CD14-positive monocyte (primary cell): ENCODE measurements at regions not wholly inside any gene's neighbourhood (a gene's known extent, or its start where the extent isn't known, plus 50 kb on each side); places are given as distances from the start of the nearest gene placed in this dataset.
"Not testable (repeated sequence)": the region's sequence is repeated elsewhere in the genome, so short reads cannot be mapped to it uniquely, and the experiment has no call there.

Experiments used
- DNase-seq, 3 donors: peaks; one replicate each; pipeline ENCODE4 v3.0.0-alpha.2; 2011 to 2022
- H2AFZ ChIP-seq: 2 replicates; pipeline ENCODE4 v1.6.0; 2012; ENCODE audit warnings: mild to moderate bottlenecking, low read depth, low read length, inconsistent platforms; ENCODE audit not compliant: insufficient read depth, poor library complexity, severe bottlenecking
- H3K27ac ChIP-seq, 2 donors: 1 replicate in 1 of 2; 2 replicates in 1 of 2; pipeline ENCODE4 v1.5.1; 2012 to 2013; ENCODE audit warnings: low read length in 2 of 2, control low read depth in 1 of 2, inconsistent platforms in 1 of 2, low read depth in 1 of 2, mild to moderate bottlenecking in 1 of 2
- H3K27me3 ChIP-seq, 2 donors: one replicate each; pipeline versions ENCODE4 v1.6.0 to v1.6.1; 2011 to 2013; ENCODE audit warnings: low read length in 2 of 2; ENCODE audit not compliant: control insufficient read depth in 2 of 2, insufficient read depth in 2 of 2
- H3K36me3 ChIP-seq, 2 donors: replicated peaks in 1 of 2; 1 replicate in 1 of 2; 2 replicates in 1 of 2; pipeline versions ENCODE4 v1.5.1 to v1.6.1; 2012 to 2013; ENCODE audit warnings: low read length in 2 of 2, control low read depth in 1 of 2, inconsistent platforms in 1 of 2, mild to moderate bottlenecking in 1 of 2; ENCODE audit not compliant: insufficient read depth in 2 of 2, control insufficient read depth in 1 of 2
- H3K4me1 ChIP-seq, 2 donors: 1 replicate in 1 of 2; 2 replicates in 1 of 2; pipeline versions ENCODE4 v1.5.1 to v1.6.1; 2012 to 2013; ENCODE audit warnings: low read length in 2 of 2, control low read depth in 1 of 2, inconsistent platforms in 1 of 2, mild to moderate bottlenecking in 1 of 2, moderate library complexity in 1 of 2; ENCODE audit not compliant: insufficient read depth in 2 of 2, control insufficient read depth in 1 of 2
- H3K4me2 ChIP-seq: replicated peaks from 2 replicates; pipeline ENCODE3; 2012; ENCODE audit warnings: low read length, moderate library complexity, mild to moderate bottlenecking; ENCODE audit not compliant: poor library complexity, severe bottlenecking; ENCODE audit errors: extremely low read depth
- H3K4me3 ChIP-seq, 3 experiments: fragments of 200-600 bp in 1 of 3; sonication (generic) in 1 of 3; replicated peaks in 1 of 3; 1 replicate in 2 of 3; 2 replicates in 1 of 3; pipeline ENCODE4 v1.5.1; 2011 to 2013; ENCODE audit warnings: low read length in 3 of 3, mild to moderate bottlenecking in 3 of 3, control low read depth in 2 of 3, low read depth in 2 of 3, inconsistent platforms in 1 of 3, moderate library complexity in 1 of 3
- H3K79me2 ChIP-seq: 2 replicates; pipeline ENCODE4 v1.6.0; 2012; ENCODE audit warnings: mild to moderate bottlenecking, control low read depth, inconsistent platforms, low read length, moderate library complexity; ENCODE audit not compliant: insufficient read depth
- H3K9ac ChIP-seq: 2 replicates; pipeline ENCODE4 v1.6.0; 2017; ENCODE audit warnings: low read length, mild to moderate bottlenecking; ENCODE audit not compliant: insufficient read depth, poor library complexity, severe bottlenecking
- H3K9me3 ChIP-seq, 2 donors: replicated peaks in 1 of 2; 1 replicate in 1 of 2; 2 replicates in 1 of 2; pipeline versions ENCODE4 v1.5.1 to v1.6.1; 2012 to 2013; ENCODE audit warnings: low read length in 2 of 2, control low read depth in 1 of 2; ENCODE audit not compliant: control insufficient read depth in 1 of 2, insufficient read depth in 1 of 2
- H4K20me1 ChIP-seq: 2 replicates; pipeline ENCODE4 v1.6.0; 2012; ENCODE audit warnings: mild to moderate bottlenecking, low read length, control low read depth, moderate library complexity; ENCODE audit not compliant: insufficient read depth
- H3K27ac Mint-ChIP-seq, 7 donors: one replicate each; pipeline ENCODE4 v1.8.0; 2020; ENCODE audit warnings: mild to moderate bottlenecking in 7 of 7, mixed read lengths in 7 of 7, moderate library complexity in 6 of 7, inconsistent platforms in 2 of 7
- H3K27me3 Mint-ChIP-seq, 3 donors: one replicate each; pipeline ENCODE4 v1.8.0; 2021 to 2022; ENCODE audit warnings: low read depth in 3 of 3, mild to moderate bottlenecking in 3 of 3, mixed read lengths in 3 of 3, moderate library complexity in 3 of 3, inconsistent platforms in 1 of 3
- H3K36me3 Mint-ChIP-seq, 2 donors: one replicate each; pipeline ENCODE4 v1.8.0; 2020; ENCODE audit warnings: mixed read lengths in 2 of 2, inconsistent platforms in 1 of 2, mild to moderate bottlenecking in 1 of 2
- H3K4me1 Mint-ChIP-seq: one replicate; pipeline ENCODE4 v1.8.0; 2020; ENCODE audit warnings: mild to moderate bottlenecking, mixed read lengths
- H3K4me3 Mint-ChIP-seq, 2 donors: one replicate each; pipeline ENCODE4 v1.8.0; 2020; ENCODE audit warnings: mild to moderate bottlenecking in 2 of 2, mixed read lengths in 2 of 2, moderate library complexity in 1 of 2
- H3K9me3 Mint-ChIP-seq, 7 donors: one replicate each; pipeline ENCODE4 v1.8.0; 2020 to 2022; ENCODE audit warnings: mixed read lengths in 7 of 7, mild to moderate bottlenecking in 6 of 7, moderate library complexity in 6 of 7, inconsistent platforms in 2 of 7
- WGBS: methylation state at CpG from one replicate; pipeline ENCODE4 v1.1.5; 2013; ENCODE audit warnings: missing lambda C conversion rate; ENCODE audit not compliant: insufficient coverage; 5-methylcytosine and 5-hydroxymethylcytosine counted together
- intact Hi-C, 2 donors: fragments of 100-400 bp; cut with micrococcal nuclease; formaldehyde crosslinking; loops; one replicate each; pipeline versions ENCODE4 v1.15.0 to v1.15.1; 2023

DNA sequence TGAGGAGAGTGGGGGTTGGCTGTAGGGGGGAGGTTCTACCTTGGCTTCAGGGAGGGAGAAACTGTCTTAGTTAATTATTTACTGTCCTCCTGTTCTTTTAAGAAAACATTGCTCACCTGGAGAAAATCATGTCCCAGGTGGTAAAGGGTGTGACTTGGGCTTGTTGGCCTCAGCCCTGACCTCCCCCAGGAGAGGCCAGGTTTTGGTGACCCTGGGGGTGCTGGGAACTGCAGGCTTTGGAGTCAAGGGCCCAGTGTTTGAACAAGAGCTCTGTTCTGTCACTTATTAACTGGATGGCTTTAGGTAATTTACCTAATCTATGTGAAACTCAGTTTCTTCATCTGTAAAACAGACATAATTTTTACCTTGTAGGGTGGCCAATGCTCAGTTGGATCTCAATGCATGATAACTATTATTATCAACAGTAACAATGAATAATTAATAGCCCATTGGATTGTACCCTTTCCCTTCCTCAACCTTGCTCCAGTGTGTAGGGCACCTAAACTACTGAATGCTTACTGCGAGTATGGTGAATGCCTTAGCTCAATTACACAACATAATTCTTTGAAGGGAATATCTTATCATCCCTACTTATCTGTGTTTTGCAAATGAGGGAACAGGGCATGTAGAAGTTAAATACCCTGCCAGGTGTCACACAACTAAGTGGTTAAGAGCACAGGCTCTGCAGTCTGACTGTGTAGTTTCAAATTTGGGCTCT, 959.4 kb upstream of the DEFB115 start:
- WGBS: no CpG with 5 or more reads among the region's 1 CpG
- H3K4me1 ChIP-seq, H3K4me2 ChIP-seq, H3K27ac ChIP-seq, H4K20me1 ChIP-seq, H3K4me1 Mint-ChIP-seq, H3K4me3 Mint-ChIP-seq, intact Hi-C loops, H3K36me3 ChIP-seq, H3K79me2 ChIP-seq, H3K9me3 ChIP-seq, DNase-seq, H3K4me3 ChIP-seq, H3K36me3 Mint-ChIP-seq, H2AFZ ChIP-seq, H3K27ac Mint-ChIP-seq, H3K27me3 ChIP-seq, H3K9ac ChIP-seq: not testable (repeated sequence)
- Mint-ChIP-seq H3K9me3 (peaks cover 3 to 39% (median 18%) of the 10 kb centered on the region in 7 donors), H3K27me3 (peaks cover 2 to 23% (median 4%) of the 10 kb centered on the region in 3 donors)

DNA sequence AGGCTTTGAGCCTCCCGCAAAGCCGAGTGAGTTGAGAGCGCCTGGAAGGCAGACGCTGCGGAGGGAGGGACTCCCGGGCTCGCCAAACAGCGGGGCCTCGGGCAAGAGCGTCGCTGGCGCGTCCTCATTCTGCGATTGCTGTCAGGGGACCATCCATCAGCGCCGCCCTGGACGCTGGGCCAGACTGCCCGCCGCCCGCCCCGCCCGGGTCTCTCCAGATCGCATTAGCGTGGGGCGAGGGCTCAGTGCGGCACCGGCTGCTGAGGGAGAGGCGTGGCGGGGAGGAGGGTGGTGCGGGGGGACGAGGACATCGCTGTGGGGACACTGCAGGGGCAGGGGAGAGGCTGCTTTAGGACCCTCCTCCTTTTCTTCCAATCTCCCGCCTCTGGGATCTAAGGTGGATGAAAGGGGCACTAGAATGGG, 957.2 kb upstream of the DEFB115 start:
- WGBS: 23% methylated on average over 17 of the region's 33 CpGs
- H3K4me1 Mint-ChIP-seq, H3K79me2 ChIP-seq, DNase-seq, H3K36me3 ChIP-seq, H3K4me2 ChIP-seq, H3K4me3 ChIP-seq, H3K4me1 ChIP-seq, H3K36me3 Mint-ChIP-seq, H3K27ac ChIP-seq, H3K9me3 ChIP-seq, H4K20me1 ChIP-seq, H2AFZ ChIP-seq, H3K9ac ChIP-seq, H3K4me3 Mint-ChIP-seq, intact Hi-C loops, H3K27ac Mint-ChIP-seq, H3K27me3 ChIP-seq: not testable (repeated sequence)
- peaks cover 5 to 37% (median 15%) of the 10 kb centered on the region in 7 donors for H3K9me3 Mint-ChIP-seq
- H3K27me3 Mint-ChIP-seq: peaks cover 4 to 20% (median 4%) of the 10 kb centered on the region in 3 donors

DNA sequence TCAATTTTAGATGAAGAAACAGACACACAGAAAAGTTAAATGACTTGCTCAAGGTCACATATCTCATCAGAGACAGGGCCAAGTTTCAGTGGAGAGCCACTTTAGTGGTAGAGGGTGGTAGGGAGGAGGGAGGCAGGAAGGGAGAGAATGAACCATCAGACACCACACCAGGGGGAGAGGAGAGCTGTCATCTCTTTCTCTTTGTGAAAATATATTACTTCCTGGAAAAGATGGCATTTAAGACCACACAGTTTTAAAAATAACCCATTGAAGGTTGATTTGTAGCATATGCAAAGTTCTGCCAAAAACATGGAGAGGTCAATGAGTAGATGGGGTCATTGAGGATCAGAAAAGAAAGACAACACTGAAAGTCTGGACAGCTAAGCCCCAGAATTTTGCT, 954.7 kb upstream of the DEFB115 start:
- H3K79me2 ChIP-seq, H3K9me3 ChIP-seq, H3K9ac ChIP-seq, H4K20me1 ChIP-seq, DNase-seq, H3K4me1 Mint-ChIP-seq, H2AFZ ChIP-seq, H3K4me3 Mint-ChIP-seq, intact Hi-C loops, H3K27me3 ChIP-seq, H3K4me1 ChIP-seq, H3K4me2 ChIP-seq, H3K36me3 Mint-ChIP-seq, H3K4me3 ChIP-seq, H3K27ac ChIP-seq, H3K27ac Mint-ChIP-seq, H3K36me3 ChIP-seq: not testable (repeated sequence)
- Mint-ChIP-seq H3K27me3 (peaks cover 4 to 20% (median 4%) of the 10 kb centered on the region in 3 donors), H3K9me3 (peaks cover 4 to 28% (median 11%) of the 10 kb centered on the region in 7 donors)

GRCh38 chr20:30309938-30310337, 947.5 kb upstream of the DEFB115 start:
- H3K27ac Mint-ChIP-seq, intact Hi-C loops, H3K79me2 ChIP-seq, H3K27me3 ChIP-seq, H3K9ac ChIP-seq, H3K36me3 Mint-ChIP-seq, H3K9me3 ChIP-seq, H3K4me1 ChIP-seq, H3K4me1 Mint-ChIP-seq, H2AFZ ChIP-seq, H3K4me3 ChIP-seq, H3K27ac ChIP-seq, H3K36me3 ChIP-seq, DNase-seq, H3K4me2 ChIP-seq, H4K20me1 ChIP-seq, H3K4me3 Mint-ChIP-seq, H3K27me3 Mint-ChIP-seq: not testable (repeated sequence)
- no CpG with 5 or more reads among the region's 1 CpG for WGBS
- H3K9me3 Mint-ChIP-seq: peaks cover 0 to 10% (median 5%) of the 10 kb centered on the region in 7 donors
